GM03348 (cell line): ENCODE measurements at regions not wholly inside any gene's neighbourhood (a gene's known extent, or its start where the extent isn't known, plus 50 kb on each side); places are given as distances from the start of the nearest gene placed in this dataset.

Source experiments
- DNase-seq: peaks from one replicate; pipeline ENCODE4 v3.0.0; 2012; ENCODE audit warnings: low spot score

DNA sequence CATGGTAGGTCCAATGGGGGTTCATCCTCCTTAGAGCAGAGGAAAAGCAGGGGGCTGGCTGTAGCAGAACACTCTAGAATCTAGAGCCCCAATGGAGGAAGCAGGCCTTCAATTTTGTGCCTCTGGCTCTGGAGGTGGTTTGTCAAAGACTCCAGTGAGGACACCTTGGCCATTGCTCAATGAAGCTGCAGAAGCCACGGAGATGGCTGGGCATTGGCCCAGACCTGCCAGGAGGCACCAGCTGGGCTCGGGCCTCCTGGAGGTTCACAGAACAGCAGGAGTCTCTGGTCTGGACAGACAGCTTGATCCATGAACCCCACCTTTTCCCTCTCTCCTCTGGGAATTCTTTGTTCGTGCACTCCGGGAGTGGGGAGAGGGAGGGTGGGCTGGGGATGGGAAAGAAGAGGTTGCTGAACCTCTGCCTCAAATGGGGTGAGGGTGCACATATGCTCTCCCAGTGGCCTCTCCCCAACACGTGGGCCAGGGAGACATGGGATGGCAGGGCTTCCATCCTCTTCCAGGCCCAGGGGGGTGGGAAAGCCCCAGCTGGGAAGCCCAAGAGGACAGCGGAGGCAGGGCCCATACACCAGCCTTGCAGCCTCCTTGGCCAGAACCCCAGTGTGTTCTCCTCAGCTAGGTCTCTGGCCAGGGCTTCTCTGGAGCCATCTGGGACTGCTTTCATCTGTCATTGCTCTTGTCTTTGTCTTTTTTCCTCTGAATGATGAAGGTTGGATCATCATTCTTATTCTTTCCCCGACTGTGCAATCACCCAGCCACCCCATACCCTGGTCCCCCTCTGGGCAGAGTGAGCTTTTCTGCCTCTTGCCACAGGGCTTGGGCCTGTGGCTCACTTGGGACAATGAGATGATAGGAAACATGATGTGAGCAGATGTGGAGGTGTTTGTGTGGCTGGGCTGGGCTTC is 1019.4 kb downstream of the BRD1 start:
- DNase-seq: no peak

DNA sequence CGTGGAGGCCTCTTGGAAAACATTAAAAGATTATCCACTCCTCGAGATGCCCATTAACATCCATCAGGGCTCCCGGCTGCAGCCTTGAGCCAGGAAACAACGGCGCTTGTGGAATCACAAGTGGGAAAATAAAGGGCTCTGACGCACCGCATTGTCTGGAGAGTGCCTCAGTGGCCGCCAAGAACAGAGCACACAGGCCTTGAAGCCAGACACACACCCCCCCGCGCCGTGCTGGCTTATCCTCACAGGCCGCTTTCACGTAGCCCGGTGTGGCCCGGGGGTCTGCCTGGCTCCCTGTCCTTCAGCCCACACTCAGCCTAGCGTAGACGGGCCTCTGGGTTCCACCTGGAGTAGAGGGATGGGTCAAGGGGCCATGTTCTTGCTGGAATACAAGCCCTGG is 1020.5 kb downstream of the BRD1 start:
- DNase-seq: no peak

DNA sequence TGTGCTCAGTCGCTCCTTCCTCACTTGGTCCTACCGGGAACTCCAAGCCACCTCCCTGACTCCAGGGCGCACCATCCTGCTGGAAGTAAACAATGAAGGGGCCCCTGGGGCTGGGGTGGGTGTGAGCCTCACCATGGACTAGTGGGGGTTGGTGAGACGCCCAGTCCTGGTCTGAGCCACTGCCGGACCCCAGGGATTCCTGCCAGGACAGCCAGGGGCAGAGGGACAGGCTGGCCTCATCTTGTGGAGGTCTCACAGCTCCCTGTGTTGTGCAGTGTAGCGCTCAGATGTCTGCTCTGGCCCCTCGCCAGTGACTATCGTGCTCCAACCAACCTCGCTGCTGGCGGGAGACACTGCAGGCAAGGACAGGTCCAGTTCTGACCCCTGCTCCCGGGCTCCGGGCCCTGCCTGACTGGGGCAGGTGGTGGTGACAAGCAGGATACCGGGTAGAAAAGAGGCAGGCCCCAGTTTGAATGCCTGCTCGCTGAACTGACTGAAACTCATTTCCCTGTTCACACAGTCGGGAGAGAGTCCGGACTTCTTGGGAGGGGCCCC is 1021.4 kb downstream of the BRD1 start:
- DNase-seq: no peak

DNA sequence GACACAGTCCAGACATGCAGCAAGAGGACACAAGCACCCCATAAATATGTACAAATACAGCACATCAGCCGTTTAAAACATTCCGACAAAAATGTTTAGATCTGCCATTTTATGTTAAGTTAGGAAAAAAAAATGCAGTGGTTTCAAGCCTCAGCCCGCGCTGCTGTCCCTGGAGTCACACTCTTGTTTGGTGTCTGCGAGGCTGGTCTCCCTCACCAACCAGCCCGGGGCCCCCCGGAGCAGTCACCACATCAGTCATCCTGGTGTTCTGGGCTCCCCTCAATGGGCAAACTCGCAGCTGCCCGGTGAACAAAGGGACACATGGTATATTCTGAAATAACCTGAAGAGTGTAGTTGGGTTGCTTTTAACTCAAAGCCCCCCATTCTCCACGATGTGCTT is 1022.2 kb downstream of the BRD1 start:
- no peak for DNase-seq

DNA sequence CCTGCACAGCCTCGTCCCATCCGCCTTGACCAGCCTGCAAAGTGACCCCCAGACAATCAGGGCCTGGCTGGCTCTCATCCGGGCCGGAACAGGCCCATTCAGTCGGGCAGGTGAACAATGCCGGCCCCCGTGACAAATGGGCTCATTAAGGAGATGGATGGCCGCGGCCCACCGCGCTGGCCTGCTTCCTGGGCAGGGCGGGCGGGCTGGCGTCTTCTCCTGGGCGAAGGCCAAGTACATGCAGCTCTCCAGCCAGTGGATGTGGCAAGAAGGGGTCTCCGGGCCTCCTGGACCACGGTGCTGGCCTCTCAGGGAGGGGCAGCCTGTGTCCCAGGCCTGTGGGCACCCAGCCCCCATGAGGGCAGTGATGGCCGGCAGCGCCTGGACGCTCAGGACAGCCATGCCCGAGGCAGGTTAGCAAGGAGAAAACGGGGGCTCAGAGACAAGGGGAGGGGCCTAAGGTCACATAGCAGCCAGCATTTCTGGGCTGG is 1022.8 kb downstream of the BRD1 start:
- no peak for DNase-seq

DNA sequence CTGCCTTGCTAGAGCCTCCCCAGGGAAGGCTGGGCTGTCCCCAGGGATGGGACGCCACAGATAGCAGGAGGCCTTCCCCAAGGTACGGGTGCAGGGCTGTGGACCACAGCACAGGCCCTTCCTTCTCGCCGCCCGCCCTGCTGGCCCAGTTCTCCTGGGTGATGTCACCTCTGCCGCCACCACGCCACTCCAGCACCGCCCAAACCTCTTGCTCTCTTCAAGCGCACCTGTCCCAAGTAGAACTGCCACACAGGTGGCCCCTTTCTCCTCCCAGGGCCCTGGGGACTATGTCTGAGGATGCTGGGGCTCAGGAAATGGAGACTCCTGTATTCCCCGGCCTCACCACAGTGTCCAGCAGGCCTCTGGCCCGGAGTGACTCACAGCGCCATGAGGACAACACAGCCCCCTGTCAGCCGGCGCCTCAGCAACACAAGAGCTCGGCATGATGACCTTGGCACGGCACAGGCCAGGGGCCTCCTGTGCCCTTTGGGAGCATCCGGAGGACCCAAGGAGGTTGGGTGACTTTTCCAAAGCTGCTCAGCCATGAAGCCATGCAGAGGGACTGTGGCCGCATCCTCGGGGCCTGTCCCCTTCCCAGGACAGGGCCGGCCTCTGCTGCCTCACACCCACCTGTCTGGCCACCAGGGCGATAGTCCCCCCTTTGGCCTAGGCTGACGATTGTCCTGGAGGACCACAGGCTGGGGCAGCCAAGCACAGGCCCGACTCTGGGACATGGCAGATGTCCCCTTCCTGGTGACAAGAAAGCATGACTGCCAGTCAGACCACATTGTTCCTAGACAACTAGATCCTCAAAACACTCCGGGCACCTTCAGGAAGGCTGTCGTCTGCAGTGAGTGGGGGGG is 1023.5 kb downstream of the BRD1 start:
- no peak for DNase-seq

DNA sequence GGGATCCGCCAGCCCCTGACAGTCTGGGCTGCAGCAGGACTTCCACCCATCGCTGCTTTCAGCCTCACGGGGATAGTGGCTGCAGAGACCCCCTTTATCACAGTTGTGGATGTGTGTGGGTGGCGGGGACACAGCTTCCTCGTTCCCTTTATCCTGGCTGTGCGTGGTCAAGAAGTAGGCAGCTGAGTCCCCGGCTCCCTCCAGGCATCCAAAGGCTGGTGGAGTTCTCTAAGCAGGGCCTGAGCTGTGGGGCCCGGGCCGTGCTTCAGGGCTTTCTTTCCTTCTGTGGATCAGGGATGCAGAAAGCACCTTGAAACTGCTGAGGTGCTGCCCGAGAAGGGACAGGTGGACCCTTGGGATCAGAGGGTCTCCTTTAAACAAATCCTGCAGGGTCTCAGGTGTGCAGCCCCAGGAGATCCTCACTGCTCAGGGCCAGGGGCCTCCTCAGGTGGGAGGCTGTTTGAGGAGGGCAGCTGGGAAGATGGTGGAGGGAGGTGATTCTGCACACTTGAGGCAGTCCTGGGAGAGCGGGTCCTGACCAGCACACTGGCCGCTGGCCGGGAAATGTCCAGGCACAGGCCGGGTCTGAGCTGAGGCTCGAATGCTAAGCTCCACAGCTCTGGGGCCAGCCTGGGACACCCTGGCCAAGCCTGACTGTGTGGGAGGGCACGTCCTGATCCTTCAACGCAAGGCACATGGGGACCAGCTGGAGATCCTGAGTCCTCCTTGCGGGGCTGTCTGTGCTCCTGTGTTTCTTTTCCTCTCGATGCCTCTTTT is 1024.3 kb downstream of the BRD1 start:
- DNase-seq: no peak

DNA sequence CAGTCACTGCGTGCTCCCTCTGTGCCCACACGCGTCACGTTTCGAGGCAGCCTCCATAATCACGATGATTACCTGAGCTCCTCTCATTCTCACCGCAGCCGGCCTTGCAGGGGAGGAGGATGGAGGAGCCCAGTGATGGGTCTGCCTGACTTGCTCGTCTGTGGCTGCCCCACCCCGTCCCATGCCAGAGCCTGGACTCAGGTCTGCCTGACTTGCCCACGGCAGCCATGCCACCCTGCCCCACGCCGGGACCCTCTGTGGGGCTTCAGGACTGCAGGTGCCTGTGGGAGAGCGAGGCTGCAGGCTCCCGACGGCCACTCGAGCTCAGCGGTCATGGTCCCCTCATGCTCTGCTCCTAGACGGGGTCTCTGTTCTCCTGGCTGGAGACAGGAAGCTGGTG is 1025.1 kb downstream of the BRD1 start:
- DNase-seq: no peak

DNA sequence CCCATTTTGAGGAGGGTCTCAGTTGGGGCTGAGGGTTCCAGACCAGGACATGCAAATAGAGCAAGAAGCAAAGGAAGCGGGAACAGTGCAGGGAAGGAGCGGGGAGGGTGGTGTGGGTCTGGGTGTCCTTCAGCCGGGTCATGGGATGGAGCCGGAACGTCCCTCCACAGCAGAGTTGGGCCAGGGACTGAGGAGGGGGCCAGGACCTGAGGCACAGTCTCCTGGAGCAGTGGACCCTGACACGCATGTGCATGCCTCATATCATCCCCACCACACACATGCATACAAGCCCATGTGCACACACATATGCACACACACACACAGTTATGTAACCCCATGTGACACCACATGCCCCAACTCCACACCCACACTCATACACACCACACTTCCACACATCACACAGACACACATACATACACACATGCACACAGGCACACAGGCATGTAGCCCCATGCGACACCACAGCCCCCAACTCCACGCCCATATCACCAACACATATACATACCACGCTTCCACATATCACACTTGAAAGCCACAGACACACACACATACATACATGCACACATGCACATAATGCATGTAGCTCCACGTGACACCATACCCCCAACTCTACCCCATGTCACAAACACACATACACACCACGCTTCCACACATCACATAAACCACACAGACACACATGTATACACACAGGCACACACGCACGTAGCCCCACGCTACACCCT is 1026.6 kb downstream of the BRD1 start:
- no peak for DNase-seq

DNA sequence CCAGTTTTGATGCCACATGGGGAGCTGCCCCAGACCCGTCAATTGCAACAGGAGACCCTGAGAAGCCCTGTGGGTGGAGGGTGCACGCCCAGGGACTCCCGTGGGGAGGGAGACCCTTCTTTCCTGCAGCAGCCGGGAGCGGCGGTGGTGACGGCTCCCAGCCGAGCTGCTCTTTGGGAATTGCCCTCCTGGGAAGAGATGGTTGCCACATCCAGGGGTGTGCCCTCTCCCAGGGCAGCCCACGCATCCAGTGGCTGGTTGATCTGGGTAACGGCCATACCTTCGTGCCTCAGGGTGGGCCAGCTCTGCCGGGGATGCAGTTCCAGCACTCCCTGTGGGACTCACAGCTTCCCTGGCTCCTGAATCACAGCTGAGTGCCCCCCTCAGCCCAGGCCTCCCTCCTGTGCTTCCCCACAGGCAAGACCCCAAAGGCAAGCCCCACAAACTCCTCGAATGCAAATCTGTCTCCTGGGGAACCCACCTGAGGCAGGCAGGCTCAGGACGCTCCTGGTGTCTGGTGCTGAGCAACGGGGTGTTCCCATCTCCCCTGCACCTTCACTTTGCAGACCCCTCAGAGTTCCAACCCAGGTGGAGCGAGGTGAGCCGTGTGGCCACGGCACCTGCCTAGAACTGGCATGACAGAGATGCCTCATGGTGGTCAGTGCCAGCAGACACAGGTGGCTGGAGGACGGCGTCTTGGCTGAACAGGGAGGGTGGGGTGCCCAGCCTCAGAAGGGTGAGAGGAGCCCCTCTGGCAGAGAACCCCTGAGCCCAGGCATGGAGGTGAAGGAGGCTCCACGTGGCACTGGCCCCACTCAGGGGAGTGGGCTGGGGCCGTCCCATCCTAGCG is 1027.4 kb downstream of the BRD1 start:
- DNase-seq: no peak

DNA sequence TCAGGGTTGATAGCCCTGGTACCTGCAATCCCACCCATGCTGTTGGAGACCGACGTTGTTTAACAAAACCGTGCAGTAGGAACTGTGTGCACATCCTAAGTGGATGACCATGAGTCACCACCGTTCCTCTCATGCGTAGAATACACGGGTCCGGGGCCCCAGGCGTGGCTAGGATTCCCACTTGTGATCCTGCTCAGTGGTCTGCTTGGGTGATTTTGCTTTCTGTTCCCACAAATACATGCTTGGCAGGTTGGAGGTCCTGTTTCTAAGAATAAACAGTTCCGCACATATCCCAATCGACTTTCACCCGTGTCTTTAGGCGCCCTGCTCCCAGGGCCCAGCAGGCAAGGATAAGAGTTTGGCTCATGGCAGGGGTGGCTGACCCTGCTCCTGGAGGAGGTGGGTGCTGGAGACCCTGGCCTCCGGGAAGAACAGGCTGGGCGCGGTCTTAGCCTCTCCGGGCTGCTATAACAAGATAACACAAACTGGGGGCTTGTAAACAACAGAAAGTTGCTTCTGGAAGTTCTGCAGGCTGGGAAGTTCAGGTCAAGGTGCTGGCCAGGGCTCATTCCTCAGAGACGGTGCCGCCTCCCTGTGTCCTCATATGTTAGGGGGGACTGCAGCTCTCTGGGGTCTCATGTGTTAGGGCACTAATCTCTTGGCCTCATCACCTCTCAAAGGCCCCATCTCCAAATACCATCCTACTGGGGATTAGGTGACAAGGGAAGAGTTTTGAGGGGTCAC is 1028.3 kb downstream of the BRD1 start:
- no peak for DNase-seq

DNA sequence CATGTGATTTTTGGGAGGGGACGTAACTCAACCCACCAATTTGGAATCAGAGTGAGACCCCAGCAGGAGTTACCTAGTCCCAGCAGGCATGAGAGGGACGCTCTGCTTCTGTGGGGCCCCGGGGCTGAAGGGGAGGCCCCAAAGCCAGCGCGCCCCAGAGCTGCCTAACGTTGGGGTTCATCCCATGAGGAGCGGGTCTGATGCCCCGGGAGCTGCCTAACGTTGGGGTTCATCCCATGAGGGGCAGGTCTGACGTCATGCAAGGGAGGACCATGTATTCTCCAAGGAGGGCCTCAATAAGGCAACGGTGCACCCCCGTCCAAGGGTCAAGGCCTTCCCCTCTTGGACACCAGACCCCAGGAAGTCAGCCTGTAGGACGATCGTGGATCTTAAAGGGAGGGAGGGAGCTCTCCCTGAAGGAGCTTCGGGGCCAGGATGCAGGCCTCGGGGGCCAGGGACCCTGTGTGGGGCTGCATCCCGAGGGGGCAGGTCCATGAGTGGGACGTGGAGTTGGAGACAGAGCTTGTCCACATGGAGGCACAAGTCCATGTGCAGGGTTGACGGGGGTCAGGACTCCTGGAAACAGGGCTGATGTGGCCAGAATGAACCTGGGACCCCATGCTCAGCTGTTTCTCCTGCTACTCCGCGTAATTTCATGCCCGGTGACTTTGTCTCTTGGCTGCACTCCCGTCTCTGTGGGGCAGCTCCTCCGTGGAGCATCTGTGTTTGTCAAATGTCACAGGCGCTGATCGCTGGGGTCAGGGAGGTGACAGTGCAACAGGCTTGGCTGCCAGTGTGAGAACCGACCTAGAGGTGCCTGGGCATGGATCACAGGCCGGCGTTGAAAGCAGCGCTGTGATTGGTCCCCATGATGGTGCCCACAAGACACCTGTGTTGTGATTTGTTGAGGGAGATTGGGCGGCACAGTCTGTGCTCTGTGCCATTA is 1029.1 kb downstream of the BRD1 start:
- DNase-seq: no peak

DNA sequence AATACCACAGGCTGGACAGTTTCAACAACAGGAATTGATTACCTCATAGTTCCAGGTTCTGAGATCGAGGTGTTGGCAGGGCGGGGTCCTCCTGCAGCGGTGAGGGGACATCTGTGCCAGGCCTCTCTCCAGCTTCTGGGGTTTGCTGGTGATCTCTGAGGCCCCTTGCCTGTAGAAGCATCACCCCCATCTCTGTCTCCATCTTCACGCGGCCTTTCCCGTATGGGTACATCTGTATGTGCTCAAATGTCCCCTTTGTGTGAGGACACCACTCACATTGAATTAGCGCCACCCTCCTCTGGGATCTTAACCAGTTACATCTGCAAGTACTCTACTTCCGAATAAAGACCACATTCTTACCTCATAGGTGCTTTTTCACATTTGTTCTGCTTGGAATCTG is 1029.9 kb downstream of the BRD1 start:
- no peak for DNase-seq

DNA sequence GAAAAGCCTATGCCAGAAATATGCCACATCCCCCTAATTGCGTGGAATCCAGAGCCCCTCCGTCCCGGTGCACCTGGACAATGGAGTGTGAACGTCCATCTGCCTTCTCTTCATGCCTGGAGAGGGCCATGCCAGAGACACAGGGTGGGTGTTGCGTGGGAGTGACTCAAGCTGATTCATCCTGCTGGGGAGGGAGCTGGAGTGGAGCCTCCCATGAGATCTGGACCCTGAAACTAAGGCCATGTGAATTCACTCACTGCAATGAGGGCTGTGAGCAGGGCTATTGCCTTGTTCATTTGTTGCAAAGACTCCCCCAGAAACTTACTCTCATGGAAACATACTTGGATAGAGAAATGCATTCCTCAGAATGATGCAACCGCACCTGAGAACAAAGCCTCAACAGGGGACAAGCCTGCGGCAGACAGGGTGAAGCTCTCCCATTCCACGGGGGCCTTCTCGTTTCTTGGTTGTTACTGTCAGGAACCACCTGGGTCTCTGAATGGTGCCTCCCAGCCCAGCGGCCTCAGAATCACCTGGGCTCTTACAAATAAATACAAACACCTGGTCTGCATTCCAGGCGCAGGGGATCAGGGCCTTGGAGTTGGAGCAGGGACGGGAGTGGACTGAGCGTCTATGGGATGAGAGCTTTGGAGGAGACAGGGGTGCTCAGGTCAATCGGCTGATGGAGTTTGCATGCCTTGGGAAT is 1031.2 kb downstream of the BRD1 start:
- DNase-seq: no peak

DNA sequence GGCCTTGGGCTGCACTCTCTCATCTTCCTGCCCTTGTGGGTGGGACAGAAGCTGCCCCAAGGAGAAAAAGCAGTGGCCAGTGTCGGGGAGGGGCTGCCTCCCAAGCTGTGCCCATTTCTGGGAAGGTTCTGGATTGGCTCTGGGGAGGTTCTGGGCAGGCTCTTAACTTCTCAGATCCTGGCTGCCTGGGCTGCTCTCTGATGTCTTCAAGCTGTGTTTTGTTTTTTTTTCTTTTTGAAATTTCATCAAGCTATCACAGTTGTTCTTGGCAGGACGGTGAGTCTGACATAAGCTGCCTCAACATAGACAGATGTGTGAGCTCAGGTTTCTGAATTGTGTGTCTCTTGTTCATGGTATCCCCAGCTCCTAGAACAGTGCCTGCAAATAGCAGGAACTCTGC is 1032.0 kb downstream of the BRD1 start:
- DNase-seq: no peak

DNA sequence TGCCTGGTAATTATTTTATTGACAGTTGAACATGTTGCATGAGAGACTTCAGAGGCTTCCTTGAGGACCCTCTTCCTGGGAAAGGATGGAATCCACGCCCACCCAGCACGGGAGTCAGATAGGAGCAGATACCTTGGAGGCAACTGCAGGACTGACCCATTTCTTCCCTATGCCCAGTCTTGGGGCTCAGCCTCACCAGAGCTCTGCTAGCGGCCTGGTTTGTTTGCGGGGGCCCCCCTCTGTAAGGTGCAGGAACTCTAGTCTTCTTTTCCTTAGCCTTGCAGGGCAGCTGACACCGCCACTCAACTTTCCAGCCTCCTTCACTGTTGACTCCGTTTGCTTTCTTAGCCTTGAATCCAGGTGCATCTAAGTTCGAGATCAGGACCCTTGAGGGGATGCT is 1032.8 kb downstream of the BRD1 start:
- DNase-seq: no peak

DNA sequence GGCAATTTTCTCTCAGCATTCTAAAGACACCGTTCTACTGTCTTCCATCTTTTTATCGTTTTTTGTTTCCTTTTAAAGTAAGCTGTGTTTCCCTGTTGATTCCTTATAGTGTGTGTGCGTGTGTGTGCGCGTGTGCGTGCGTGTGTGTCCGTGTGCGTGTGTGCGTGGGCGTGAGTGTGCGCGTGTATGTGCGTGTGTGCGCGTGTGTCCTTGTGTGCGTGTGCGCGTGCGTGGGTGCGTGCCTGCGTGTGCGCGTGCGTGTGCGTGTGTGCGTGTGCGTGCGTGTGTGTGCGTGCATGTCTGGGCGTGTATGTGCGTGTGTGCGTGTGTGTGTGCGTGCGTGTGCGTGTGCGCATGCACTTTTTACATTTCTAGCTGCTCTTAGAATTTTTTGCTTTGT is 1033.7 kb downstream of the BRD1 start:
- DNase-seq: no peak

DNA sequence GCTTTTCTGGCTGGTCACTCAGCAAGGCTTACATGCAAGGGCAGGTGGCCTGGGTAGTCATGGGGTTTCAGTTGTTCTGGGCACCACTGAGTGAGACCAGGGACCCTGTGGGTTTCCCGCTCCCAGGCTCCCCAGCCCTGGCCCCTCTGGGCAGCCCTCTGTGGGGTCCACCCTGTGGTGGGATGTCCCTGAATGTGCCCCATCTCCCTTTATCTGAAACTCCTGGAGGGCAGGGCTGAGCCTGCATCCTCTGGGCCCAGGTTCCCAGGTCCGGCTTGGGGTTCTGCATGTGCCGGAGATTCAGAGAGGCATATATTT is 1041.0 kb downstream of the BRD1 start:
- DNase-seq: no peak
